ENCODE measurements at regions not wholly inside any gene's neighbourhood (a gene's known extent, or its start where the extent isn't known, plus 50 kb on each side); places are given as distances from the start of the nearest gene placed in this dataset.

- DNase-seq, result no peak
These were observed 240.3 kb upstream of the CELF4 start for GRCh38 chr18:37805773-37806404.

GRCh38 chr18:37796823-37797349 is 231.3 kb upstream of the CELF4 start:
- DNase-seq, result no peak

DNA sequence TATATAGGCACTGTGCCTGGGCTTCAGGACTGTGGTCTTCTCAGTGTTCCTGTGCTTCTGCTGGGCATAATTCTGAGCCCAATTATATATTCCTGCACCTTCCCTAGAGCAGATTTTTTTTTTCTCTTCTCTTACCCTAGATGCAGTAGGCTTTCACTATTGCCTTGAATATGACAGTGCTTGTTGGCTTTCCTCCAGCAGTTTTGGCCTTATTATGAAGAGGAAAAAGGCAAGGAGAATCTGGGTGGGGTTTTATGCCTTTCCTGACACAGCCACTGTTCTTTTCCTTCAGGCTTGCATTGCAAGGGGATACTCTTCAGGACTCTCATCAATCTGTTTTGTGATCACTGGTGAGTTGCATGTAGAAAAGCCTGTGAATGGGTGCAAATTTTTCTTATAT is 221.9 kb upstream of the CELF4 start:
- DNase-seq, result no peak

- DNase-seq, result no peak
These were observed 218.2 kb upstream of the CELF4 start for GRCh38 chr18:37783771-37784170.

DNA sequence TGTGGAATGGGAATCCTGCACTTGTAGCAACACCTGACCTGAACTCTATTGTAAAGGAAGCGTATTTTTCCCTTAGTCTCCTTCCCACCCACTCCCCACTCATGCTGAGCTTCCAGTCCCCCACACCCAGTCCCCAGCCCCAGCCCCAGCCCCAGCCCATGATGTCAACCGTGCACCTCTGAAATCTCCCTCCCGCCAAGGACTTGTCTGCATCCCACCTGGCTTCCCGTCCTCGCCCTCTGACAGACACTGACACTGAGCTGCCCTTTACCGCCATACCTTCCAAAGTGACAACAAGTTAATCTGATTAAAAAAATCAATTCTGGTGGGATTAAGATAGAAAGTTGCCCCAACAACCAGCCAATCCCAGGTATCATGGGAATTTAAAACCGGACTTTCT is 213.6 kb upstream of the CELF4 start:
- no peak for DNase-seq

DNA sequence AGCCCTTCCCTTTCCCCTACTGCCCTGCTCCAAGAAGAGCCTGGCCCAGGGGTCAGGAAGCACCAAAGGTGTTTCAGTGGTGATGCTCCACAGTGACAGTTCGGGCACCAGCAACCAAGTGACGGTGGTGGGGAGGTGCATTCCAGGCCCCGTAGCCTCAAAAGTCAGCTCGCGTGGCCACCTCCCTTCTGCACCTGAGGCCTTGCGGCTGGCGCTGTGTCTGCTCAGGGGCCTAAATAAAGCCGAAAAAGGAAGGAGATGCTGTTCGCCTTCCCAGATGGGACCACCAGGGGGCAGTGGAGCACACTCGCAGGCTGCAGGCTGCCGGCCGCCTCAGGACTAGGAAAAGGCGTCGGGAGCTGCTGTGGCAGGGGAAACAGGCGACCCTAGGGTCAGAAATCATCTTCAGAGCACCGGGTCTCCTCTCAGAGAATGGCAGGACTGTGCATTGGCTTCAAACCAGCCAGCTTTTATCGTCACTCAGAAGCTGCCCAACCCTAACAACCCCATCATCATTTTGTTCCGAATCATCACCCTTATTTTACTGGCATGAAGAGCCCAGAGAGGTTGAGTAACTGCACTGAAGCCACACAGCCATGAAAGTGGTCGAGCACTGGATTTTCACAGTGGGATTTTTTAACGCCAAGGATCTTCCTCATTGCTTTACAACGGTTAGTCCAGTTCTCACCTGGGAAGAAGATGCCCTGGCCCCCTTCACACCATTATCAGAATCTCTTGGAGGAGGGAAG is 213.0 kb upstream of the CELF4 start:
- DNase-seq, result peak in 1 of 4 experiments; percentile 2

DNA sequence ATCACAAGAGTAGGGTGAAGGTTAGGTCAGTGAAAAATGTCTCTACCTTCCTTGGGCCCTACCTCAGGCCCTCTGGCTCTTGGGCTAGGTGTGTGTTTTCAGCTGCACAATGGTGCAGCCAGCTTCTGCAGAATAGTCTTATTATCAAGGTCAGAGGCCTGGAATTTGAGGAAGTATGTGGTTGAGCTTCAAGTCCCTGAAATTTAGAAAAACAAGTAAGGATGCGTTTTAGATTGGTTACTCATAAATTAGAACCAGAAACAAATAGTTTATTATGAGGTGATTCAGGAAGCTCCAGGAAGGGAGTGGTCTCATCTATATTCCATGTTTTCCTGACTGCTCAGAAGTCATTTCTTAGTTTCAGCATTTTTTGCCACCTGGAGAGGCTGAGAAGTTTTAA is 204.2 kb upstream of the CELF4 start:
- DNase-seq, result no peak

- DNase-seq, result no peak
These were observed 199.1 kb upstream of the CELF4 start for GRCh38 chr18:37764541-37765288.

DNA sequence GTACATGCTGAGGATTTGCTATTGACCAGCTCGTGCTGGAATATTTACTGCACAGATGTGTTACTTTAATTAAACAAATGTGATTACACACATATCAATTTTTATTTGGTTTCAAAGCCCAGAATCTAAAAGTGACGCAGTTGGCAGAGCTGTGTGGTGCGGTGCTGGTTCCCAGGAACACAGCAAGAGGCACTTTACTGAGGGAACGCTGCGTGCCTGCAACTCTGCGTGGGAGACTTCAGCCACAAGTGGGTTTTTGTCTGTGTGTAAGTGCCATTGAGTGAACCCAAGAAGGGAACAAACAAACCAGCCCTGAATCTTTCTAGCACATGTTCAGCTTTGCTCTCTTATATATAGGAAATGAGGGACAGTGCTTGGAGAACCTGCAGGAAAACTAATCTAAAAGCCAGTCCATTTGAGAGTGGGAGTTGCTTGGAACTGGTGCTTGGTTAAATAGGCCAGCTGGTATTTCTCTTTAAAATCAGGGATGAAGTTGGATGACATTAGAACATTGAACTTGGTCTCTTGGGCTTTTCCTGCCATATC is 196.6 kb upstream of the CELF4 start:
- DNase-seq, result no peak

DNA sequence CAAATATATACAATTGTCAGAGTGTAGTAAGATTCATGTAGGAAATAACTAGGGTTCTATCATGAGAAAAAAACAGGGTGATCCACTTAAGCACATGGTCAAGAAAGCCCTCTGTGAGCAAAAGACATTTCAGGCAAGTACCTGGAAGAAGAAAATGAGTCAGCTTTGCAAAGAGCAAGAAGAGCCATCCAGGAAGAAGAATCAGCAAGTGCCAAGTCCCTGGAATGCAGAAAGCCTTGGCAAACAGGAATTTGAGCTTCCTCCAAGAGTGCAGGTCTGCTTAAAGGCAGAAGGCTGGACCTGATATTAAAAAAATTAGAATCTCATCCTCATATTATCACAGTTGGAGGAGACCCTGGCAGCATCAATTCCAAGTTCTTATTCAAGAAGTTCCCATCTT is 188.5 kb upstream of the CELF4 start:
- DNase-seq, result no peak

DNA sequence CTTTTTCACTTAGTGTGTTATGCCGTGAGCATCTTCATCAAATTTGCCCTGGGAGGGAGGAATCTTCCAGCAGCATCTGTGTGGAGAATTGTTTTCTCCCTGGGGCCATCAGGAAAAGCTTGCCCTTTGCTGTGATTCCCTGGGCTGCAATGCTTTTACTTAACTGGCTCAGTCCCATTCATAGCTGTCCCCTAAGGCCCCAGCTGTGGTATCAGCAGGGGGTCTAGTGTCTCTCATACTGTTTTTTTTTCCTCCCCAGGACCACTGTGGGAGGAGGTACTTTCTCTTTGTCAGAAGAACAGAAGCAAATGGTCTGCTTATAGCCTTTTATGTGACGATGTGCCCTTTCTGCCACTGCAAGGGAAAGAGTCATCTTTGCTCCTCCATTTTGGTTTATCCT is 176.8 kb upstream of the CELF4 start:
- no peak for DNase-seq

DNA sequence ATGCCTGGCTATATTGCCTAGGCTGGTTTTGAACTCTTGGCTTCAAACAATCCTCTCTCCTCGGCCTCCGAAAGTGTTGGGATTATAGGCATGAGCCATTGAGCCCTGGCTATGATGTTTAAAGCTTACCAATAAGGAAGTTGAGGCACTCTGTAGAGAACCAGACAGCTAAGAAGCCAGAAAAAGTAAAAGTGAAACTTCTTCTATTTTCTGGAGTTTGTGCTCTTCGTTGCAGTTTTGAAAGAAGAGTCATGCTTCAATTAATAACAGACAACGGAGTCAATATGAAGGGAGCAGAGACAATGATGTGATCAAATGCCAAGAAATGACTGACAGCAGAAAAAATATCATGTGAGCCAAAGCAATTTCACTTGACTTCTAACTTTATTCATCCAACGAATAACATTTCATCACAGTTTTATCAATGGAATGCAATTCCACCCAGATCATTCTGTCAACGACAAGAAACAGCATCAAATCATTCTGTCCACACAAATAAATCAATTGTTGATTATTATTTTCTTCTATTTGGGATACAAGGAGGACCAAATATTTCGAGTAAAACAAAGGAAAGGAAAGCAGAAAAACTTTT is 175.5 kb upstream of the CELF4 start:
- no peak for DNase-seq

DNA sequence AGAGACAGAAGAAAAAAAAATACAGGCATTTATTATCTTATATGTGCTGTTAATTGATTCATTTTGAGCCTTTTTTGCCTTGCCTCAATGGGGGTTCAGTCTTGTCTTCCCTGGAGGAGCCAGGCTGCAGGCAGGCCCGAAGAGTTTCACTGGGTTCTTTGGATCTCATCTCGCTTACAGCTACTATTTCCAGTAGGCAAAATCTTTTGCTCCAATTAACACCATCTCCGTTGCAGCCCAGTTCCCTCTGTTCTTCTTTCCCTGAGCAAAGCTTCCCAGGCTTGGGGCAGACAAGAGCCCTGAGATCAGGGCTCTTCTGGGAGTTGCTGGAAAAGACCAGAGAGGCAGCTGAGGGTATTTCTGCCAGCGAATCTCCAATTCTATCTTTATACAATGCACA is 168.8 kb upstream of the CELF4 start:
- no peak for DNase-seq

- no peak for DNase-seq
These were observed 164.1 kb upstream of the CELF4 start for GRCh38 chr18:37729716-37730115.

DNA sequence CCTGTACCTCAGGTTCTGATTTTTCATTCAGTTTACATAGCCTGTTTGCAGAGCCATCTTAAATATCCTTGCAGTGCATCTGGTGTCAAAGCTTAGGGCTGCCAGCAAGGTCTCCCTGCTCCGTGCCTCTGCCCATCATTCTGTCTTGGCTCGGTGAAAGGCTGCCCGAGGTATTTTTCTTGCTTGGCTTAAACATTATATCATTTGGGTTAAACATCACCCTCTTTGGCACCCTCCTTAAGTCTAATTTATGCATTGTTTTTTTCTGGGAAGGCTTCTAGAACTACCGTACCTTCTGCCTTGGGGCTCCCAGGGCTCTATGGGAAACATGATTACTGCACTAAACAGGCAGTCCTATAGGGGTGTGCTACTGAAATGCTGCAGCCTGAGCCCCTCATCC is 158.6 kb upstream of the CELF4 start:
- DNase-seq, result no peak

- DNase-seq, result no peak
These were observed 156.2 kb upstream of the CELF4 start for GRCh38 chr18:37721544-37722522.

GRCh38 chr18:37720663-37721062 is 155.1 kb upstream of the CELF4 start:
- no peak for DNase-seq

DNA sequence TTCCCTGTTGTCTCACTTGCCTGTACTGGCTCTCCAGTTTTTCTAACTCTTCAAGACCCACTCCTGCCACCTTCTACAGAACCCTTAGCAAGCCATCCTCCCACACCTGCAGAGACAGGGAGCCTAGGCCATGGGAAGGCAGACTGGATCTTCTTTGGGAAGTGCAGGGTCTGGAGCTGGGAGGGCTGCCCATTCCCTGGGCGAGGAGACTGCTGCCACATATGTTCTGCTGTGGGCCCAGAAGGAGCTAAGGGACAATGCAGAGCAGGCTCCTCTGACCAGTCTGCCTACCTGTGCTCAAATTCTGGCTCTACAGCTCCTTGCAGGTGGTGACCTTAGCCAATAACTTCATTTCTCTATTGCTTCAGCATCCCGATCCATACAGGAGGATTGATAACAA is 152.1 kb upstream of the CELF4 start:
- DNase-seq, result no peak

- DNase-seq, result no peak
These were observed 151.5 kb upstream of the CELF4 start for GRCh38 chr18:37717098-37717497.

GRCh38 chr18:37716106-37716735 is 150.6 kb upstream of the CELF4 start:
- no peak for DNase-seq

DNA sequence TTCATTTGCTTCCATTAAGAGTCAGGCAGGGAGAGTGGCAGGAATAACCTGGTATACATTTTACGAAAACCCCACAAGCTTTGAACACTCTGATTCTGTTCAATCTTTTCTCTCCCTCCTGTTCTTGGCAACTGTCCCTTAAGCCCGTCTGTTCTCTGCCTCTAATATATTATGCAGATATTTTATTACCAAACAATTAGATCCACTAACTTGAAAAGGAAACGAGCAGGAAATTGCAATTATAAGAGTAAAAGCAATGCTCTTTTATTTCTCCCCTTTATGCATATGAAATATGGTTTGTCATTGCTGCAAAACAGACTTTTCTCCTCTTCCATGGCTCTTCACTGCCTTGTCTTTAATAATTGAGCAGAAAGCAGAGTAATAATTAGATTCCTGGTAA is 149.1 kb upstream of the CELF4 start:
- DNase-seq, result no peak
